Astrocyte of the cerebellum (primary cell): ENCODE measurements at regions not wholly inside any gene's neighbourhood (a gene's known extent, or its start where the extent isn't known, plus 50 kb on each side); places are given as distances from the start of the nearest gene placed in this dataset.

Experiments used
- DNase-seq: peaks from one replicate; pipeline ENCODE4 v3.0.0-alpha.2; 2011; ENCODE audit warnings: low read depth
- H3K4me3 ChIP-seq: 2 replicates; pipeline ENCODE4 v1.5.1; 2011; ENCODE audit warnings: mild to moderate bottlenecking, low read depth, low read length, moderate library complexity
- in situ Hi-C: cut with HindIII; loops from 2 replicates; pipeline ENCODE4 v1.10.0; 2017; ENCODE audit warnings: low sequenced_read_pairs
- TF ChIP-seq, protein P1 (sequence below): IDR thresholded peaks from 2 replicates; pipeline ENCODE4 v1.5.1; 2012; ENCODE audit warnings: low read length, low read depth, moderate library complexity, mild to moderate bottlenecking; ENCODE audit errors: missing control alignments

DNA sequence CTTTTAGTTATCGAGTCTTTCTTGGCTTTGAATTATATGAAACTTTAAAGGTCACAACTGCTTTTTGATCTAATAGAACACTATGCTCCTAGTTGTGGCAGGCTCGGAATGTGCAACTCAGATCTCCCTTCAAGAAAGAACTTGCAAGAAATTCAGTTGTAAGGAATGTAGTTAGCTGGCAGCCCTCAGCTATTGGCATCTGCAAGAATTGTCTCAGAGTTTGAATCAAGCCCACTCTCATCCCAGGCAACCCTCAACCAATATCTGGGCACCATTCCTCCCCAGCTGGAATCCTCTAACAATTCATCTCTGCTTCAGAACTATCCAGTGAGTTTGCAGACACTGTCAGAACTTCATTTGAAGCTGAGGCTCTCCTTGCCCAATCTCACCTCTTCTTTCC is 447.2 kb downstream of the KIF2B start:
- TF ChIP-seq, protein P1, sequence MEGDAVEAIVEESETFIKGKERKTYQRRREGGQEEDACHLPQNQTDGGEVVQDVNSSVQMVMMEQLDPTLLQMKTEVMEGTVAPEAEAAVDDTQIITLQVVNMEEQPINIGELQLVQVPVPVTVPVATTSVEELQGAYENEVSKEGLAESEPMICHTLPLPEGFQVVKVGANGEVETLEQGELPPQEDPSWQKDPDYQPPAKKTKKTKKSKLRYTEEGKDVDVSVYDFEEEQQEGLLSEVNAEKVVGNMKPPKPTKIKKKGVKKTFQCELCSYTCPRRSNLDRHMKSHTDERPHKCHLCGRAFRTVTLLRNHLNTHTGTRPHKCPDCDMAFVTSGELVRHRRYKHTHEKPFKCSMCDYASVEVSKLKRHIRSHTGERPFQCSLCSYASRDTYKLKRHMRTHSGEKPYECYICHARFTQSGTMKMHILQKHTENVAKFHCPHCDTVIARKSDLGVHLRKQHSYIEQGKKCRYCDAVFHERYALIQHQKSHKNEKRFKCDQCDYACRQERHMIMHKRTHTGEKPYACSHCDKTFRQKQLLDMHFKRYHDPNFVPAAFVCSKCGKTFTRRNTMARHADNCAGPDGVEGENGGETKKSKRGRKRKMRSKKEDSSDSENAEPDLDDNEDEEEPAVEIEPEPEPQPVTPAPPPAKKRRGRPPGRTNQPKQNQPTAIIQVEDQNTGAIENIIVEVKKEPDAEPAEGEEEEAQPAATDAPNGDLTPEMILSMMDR = no peak
- in situ Hi-C loops = no loop called here
- no peak for DNase-seq
- H3K4me3 ChIP-seq = no peak overlapping the region

DNA sequence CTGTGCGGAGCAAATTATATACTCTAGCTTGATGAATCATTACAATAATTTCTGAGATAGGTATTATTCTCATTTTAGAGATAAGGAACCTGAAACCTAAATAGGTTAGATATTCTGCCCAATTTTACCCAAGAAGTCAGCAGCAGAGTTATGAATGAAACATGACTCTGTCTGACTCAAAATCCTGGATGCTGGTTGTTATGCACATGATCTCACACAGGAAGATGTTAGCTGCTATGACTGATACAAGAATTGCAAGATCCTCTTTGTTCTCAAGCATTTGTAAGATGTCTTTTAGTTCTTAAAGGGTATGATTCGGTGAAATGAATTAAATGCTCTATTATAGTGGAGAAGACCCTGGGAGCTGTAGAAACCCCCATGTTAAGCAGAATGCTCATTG is 447.8 kb downstream of the KIF2B start:
- TF ChIP-seq, protein P1 = no peak
- DNase-seq = no peak
- in situ Hi-C loops = no loop called here
- H3K4me3 ChIP-seq = no peak overlapping the region

DNA sequence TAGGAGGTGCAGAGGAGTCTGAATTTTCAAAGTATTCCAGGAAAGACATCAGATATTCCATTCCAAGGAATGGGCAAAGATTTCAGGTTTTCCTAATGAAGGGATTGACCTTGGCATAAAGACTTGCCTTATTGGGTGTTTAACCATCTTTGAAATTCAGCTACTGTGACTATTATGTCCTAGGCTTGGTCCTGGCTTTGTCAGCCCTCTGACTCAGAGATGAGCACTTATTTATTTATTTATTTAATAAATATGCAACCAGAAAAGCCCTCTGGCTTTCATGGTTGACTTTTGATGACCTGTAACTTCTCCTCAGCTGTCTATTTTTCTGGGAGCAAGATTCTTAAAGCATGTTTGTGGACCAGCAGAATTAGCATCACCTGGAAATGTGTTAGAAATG is 455.1 kb downstream of the KIF2B start:
- no peak overlapping the region for H3K4me3 ChIP-seq
- in situ Hi-C loops = no loop called here
- TF ChIP-seq, protein P1 = no peak
- no peak for DNase-seq

DNA sequence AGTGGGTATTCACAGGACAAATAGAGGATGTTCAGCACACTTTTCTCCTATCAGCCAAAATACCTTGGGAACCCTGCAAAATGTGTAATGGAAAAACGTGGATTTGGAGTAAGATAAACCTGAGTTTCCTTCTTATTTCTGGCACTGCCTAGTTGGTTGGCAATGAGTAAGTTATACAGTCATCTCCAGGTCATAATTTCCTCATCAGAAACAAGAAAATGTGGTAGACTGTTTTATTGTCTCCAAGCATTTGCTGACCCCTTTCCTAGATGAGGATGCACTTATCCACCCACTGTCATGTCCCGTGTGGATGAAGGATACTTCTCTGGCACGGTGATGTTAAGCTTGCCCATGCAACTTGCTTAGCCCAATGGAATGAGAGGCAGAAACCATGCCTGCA is 458.0 kb downstream of the KIF2B start:
- no peak overlapping the region for H3K4me3 ChIP-seq
- in situ Hi-C loops = no loop called here
- DNase-seq = no peak
- TF ChIP-seq, protein P1 = no peak

DNA sequence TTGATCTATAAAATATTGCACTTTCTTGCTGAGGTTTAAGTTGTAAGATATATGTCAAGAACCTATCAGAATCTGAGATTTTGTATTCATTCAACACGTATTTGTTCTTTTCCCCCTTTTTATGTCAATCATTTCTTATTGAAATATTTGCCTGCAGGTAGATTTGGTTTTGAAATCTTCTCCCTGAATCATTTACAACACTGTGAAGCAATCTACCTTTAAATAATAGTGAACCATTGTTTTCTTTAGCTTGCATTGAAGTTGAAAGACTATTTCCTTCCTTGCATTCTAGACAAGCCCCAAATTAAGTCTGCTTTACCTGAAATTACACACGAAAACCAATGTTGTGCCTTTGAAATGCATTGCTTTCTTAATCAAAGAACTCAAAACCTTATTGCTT is 460.2 kb downstream of the KIF2B start:
- TF ChIP-seq, protein P1 = no peak
- no peak for DNase-seq
- H3K4me3 ChIP-seq = no peak overlapping the region
- in situ Hi-C loops = no loop called here

DNA sequence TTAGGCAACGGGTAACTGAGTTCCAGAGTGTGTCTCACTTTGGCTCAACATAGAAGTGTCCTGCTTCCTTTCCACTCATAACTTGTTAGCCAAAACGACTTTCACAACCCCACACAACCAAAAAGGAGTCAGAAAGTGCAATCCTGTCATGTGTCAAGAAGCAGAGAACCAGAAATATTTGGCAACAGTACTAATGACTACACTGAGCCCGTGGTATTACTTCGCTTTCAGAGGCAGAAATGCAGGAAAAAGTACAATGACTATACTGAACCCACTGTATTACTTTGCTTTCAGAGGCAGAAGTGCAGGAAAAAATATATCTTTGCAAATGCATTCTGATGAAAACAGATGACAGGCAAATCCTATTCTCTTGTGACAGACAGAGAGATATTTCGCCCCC is 484.6 kb downstream of the KIF2B start:
- in situ Hi-C loops = no loop called here
- DNase-seq = no peak
- TF ChIP-seq, protein P1 = no peak

DNA sequence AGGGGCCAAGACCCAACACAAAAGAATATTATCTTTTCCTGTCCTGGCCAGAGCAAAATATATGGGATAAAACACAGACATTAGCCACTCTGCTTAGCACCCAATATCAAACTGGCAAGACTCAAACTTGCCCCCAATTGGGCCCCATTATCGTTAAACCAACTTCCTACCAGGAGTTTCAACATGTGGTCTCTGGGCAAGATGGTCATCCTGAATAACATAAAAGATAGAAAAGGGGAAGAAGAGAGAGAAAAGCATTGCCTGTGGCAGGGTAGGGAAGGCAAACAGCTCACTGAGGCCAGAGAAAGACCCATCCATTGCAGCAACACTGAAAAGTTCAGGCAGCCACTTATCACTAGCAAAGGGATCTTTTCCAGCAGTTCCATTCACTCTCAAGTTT is 502.1 kb downstream of the KIF2B start:
- in situ Hi-C loops = no loop called here
- no peak for DNase-seq
- TF ChIP-seq, protein P1 = no peak
- no peak overlapping the region for H3K4me3 ChIP-seq

More for the DNA sequence above, 484.6 kb downstream of the KIF2B start:
- H3K4me3 ChIP-seq = no peak overlapping the region
